DND-41 (cell line): ENCODE measurements at regions not wholly inside any gene's neighbourhood (a gene's known extent, or its start where the extent isn't known, plus 50 kb on each side); places are given as distances from the start of the nearest gene placed in this dataset.

Experiments used
- ATAC-seq: fragments of 200-7000 bp; cut with Tn5 transposase; 3 replicates; pipeline ENCODE4 v1.9.1; 2021; ENCODE audit warnings: low read depth; ENCODE audit not compliant: insufficient read depth
- DNase-seq: peaks from one replicate; pipeline ENCODE4 v3.0.0-alpha.2; 2020
- H2AFZ ChIP-seq: 2 replicates; pipeline ENCODE4 v1.6.0; 2012; ENCODE audit warnings: low read depth, low read length
- H3K27ac ChIP-seq: 2 replicates; pipeline ENCODE4 v1.5.1; 2012; ENCODE audit warnings: low read length, inconsistent platforms
- H3K27me3 ChIP-seq: fragments of 200-600 bp; sonication (generic); 2 replicates; pipeline ENCODE4 v1.6.0; 2012; ENCODE audit warnings: low read length, mild to moderate bottlenecking, inconsistent platforms; ENCODE audit not compliant: insufficient read depth, poor library complexity
- H3K36me3 ChIP-seq: 2 replicates; pipeline ENCODE4 v1.5.1; 2012; ENCODE audit warnings: low read length, inconsistent platforms; ENCODE audit not compliant: insufficient read depth
- H3K4me1 ChIP-seq: 2 replicates; pipeline ENCODE4 v1.5.1; 2012; ENCODE audit warnings: mild to moderate bottlenecking, low read length; ENCODE audit not compliant: insufficient read depth
- H3K4me2 ChIP-seq: 2 replicates; pipeline ENCODE4 v1.6.0; 2012; ENCODE audit warnings: mild to moderate bottlenecking, moderate library complexity, low read length, inconsistent platforms; ENCODE audit not compliant: insufficient read depth
- H3K4me3 ChIP-seq, 2 experiments: fragments of 200-600 bp in 1 of 2; shearing (Covaris generic) in 1 of 2; 2 replicates each; pipeline ENCODE4 v1.5.1; 2012 to 2016; ENCODE audit warnings: inconsistent platforms in 2 of 2, low read length in 2 of 2, mild to moderate bottlenecking in 2 of 2, low read depth in 1 of 2, moderate library complexity in 1 of 2
- H3K79me2 ChIP-seq: 2 replicates; pipeline ENCODE4 v1.6.0; 2012; ENCODE audit warnings: low read length, inconsistent platforms; ENCODE audit not compliant: insufficient read depth
- H3K9ac ChIP-seq: 2 replicates; pipeline ENCODE4 v1.6.0; 2012; ENCODE audit warnings: low read depth, mild to moderate bottlenecking, inconsistent platforms, low read length, moderate library complexity
- H3K9me3 ChIP-seq: 2 replicates; pipeline ENCODE4 v1.5.1; 2012; ENCODE audit warnings: low read length, moderate library complexity, mild to moderate bottlenecking, inconsistent platforms; ENCODE audit not compliant: insufficient read depth, severe bottlenecking
- H4K20me1 ChIP-seq: 2 replicates; pipeline ENCODE4 v1.6.0; 2012; ENCODE audit warnings: low read length; ENCODE audit not compliant: insufficient read depth
- CTCF ChIP-seq: IDR thresholded peaks from 2 replicates; pipeline ENCODE4 v1.5.1; 2012; ENCODE audit warnings: borderline replicate concordance, low read length, moderate library complexity, mild to moderate bottlenecking; ENCODE audit not compliant: poor library complexity, severe bottlenecking; ENCODE audit errors: extremely low read depth
- EZH2 ChIP-seq: IDR thresholded peaks from 3 replicates; pipeline ENCODE4 v1.6.1; 2012; ENCODE audit warnings: borderline replicate concordance, low read depth, mild to moderate bottlenecking, moderate library complexity, low read length, inconsistent platforms; ENCODE audit not compliant: severe bottlenecking

DNA sequence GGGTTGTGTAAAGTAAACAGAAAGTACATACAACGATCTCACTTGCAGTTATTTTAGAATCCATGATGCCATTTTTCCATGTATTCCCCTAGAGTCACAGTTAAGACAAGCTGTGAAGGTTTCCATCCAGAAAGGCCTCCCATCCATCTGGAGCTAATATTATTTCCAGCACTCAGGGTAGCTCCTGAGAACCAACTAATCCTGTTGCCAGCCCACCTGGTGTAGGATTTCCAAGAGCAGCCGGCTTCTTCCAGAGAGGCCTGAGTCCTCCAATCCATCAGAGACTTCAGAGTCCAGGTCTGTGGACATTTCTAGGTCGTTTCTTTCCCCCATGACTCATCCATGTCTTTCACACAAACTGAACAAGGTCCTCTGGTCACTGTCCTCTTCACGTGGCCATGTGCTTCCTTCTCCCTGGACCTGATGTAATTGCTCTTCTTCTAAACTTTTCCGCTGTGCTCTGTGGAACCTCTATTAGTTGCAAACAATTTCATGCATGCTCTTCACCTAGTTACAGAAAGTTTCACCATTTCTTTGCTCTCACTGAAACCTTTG lies 270.3 kb upstream of the TMTC4 start:
- ATAC-seq (no peak), DNase-seq (no peak)
- Histone ChIP-seq H4K20me1 (no peaks in the 10 kb centered on the region), H3K4me2 (no peak overlapping the region), H3K4me1 (no peaks in the 10 kb centered on the region), H3K79me2 (no peaks in the 10 kb centered on the region), H3K36me3 (no peaks in the 10 kb centered on the region), H2AFZ (no peak overlapping the region), H3K4me3 (no peak overlapping the region), H3K27ac (no peak overlapping the region), H3K9ac (no peak overlapping the region), H3K9me3 (no peaks in the 10 kb centered on the region), H3K27me3 (peaks cover 5% of the 10 kb centered on the region)
- no peak for TF ChIP-seq CTCF

- TF ChIP-seq EZH2 (no peak), CTCF (no peak)
- Histone ChIP-seq H3K9me3 (no peaks in the 10 kb centered on the region), H3K4me2 (no peak overlapping the region), H4K20me1 (no peaks in the 10 kb centered on the region), H3K4me1 (no peaks in the 10 kb centered on the region), H3K4me3 (no peak overlapping the region), H3K9ac (no peak overlapping the region), H3K27ac (no peak overlapping the region), H3K27me3 (peaks cover 5% of the 10 kb centered on the region), H3K36me3 (no peaks in the 10 kb centered on the region), H3K79me2 (no peaks in the 10 kb centered on the region), H2AFZ (no peak overlapping the region)
- no peak for ATAC-seq
- no peak for DNase-seq
These were observed 268.1 kb upstream of the TMTC4 start for GRCh38 chr13:100942742-100943141.

- H3K9ac ChIP-seq = no peak overlapping the region
- TF ChIP-seq CTCF (no peak), EZH2 (no peak)
- H3K27me3 ChIP-seq = peaks cover 5% of the 10 kb centered on the region
These were observed 267.1 kb upstream of the TMTC4 start for GRCh38 chr13:100941377-100942368.

More at GRCh38 chr13:100941377-100942368, 267.1 kb upstream of the TMTC4 start:
- no peak overlapping the region for H3K27ac ChIP-seq
- H3K36me3 ChIP-seq = no peaks in the 10 kb centered on the region
- H3K4me2 ChIP-seq = no peak overlapping the region
- no peak overlapping the region for H2AFZ ChIP-seq
- no peaks in the 10 kb centered on the region for H3K79me2 ChIP-seq
- no peak for DNase-seq
- no peak overlapping the region for H3K4me3 ChIP-seq
- no peaks in the 10 kb centered on the region for H3K9me3 ChIP-seq
- H4K20me1 ChIP-seq = no peaks in the 10 kb centered on the region
- H3K4me1 ChIP-seq = no peaks in the 10 kb centered on the region
- ATAC-seq = no peak
